ENCODE measurements at regions not wholly inside any gene's neighbourhood (a gene's known extent, or its start where the extent isn't known, plus 50 kb on each side); places are given as distances from the start of the nearest gene placed in this dataset.
"Not testable (repeated sequence)": the region's sequence is repeated elsewhere in the genome, so short reads cannot be mapped to it uniquely, and the experiment has no call there.

DNA sequence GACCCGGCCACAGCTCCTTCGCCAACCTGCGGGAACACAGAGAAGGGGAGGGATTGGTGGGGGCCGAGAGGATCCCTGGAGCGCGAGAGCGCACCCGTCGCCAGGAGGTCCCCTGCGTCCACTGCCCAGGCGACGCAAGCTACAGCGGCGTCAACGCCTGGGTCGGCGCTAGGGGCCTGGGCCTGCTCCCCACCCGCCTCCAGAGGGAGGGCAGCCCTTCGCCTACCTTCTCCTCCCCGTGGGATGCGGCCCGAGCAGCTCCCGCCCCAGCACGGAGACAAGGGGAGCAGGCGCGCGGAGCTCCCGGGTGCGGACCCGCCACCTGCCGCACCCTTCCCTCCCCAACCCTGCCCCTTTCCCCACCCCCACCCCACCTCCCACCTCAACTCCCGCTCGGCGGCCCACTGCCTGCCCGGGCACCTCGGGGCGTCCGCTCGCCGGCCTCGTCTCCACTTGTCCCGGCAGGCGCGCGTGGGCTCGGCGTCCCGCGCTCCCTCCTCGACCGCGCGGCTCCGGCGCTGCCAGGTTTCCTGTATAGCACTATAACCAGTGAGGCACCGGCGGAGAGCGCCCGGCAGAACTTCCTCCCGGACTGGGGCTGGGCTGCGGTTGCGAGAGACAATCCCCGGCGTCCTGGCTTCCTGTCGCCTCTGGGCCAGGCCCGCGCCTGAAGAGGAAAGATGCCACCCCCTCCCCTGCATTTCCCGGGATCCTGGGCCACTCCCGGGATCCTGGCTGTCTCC, 119.1 kb upstream of the SMURF2 start:
- Mint-ChIP-seq H3K4me3 (peak overlapping the region; percentile 61 to 77), H3K27ac (no peak overlapping the region), H3K27me3 (ENCODE audit: low read depth) (peaks cover 9% of the 10 kb centered on the region), H3K9me3 (no peaks in the 10 kb centered on the region), H3K4me1 (ENCODE audit: low read depth) (peaks cover 24% of the 10 kb centered on the region), H3K36me3 (ENCODE audit: insufficient read depth in 2 of 2) (no peaks in the 10 kb centered on the region)
- peak; percentile 33 to 50 for ATAC-seq (replicated peaks in 1 of 2)
- peak; percentile 60 to 61 for DNase-seq

DNA sequence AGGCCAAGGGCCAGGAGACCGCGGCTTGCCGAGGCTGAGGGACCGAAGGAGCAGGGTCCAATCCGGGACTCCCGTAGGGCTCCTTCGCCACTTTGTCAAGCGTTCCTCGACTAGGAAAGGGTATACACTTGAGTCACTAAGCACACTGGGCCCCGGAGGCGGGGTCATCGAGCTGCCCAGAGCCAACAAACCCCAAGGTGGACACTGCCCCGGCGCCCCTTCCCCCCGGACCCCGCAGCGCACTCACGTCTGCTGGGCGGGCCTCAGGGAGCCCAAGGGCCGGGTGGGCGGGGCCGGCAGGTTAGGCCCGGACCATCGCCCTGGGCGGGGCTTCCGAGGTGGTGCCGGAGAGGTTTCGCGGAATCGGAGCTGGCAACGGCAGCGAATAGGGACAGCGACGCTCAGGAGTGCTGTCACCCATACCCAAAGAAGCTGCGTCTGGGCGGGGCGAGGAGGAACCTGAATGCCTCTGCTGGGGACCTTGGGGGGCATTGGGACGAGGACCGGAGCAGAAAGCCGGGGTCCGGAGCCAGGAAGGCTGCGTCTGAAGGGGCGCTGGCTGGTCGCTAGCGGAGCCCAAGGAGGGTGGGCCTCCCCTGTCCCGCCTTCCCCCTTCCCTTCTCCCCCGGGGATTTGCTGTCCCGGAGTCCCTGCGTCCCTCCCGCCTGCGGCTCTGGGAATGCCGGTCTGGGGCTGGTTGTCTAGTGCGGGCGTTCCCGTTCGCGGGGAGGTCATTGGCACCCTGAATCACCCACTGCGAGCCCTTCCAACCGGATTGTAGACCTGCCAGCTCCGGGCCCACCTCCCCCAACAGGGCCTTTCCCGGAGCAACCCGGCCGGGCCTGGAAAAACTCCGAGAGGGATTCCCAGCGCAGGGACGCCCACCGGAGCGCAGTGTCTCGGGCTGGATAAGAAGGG, 118.2 kb upstream of the SMURF2 start:
- Mint-ChIP-seq H3K36me3 (ENCODE audit: insufficient read depth in 2 of 2) (no peaks in the 10 kb centered on the region), H3K9me3 (no peaks in the 10 kb centered on the region), H3K4me1 (ENCODE audit: low read depth) (peaks cover 24% of the 10 kb centered on the region), H3K4me3 (peak overlapping the region; percentile 61 to 77), H3K27me3 (ENCODE audit: low read depth) (peaks cover 9% of the 10 kb centered on the region), H3K27ac (no peak overlapping the region)
- peak; percentile 77 to 81 for ATAC-seq (replicated peaks in 1 of 2)
- peak; percentile 84 to 85 for DNase-seq

DNA sequence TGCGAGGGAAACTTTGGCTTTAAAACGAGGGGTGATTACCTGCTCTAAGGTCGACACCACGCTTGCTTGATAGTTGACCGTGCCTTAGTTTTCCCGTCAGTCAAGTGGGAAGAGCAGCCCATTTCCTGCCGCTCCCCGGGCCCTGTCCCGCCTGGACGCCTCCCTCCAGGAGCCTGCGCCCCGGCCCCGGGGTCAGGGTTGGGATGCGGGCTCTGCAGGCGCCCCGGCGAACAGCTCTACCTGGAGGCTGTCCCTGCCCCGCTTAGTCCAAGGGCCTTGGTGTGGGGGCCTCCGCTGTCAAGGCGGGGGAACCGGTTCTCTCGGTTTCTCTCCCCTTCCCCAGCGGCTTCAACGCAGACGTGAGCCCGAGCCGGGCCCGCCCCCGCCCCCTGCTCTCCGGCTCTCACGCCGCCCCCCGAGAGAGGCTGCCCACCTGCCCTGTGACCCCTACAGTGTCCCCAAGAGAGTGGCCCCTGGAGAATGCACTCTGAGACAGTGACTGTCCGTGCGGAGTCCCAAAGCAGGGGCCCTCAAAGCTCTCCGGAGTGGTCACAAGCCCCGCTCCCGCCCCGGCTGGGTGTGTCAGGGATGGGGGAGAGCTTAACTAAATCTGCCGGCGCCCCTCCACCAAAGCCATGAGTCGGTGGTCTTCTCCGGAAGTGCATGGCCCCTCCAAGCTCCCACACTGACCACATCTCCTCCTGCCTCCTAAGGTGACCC, 117.4 kb upstream of the SMURF2 start:
- no peaks in the 10 kb centered on the region for H3K36me3 Mint-ChIP-seq (ENCODE audit: insufficient read depth in 2 of 2)
- ATAC-seq (replicated peaks in 1 of 2) (no peak), DNase-seq (no peak)
- H3K4me1 Mint-ChIP-seq (ENCODE audit: low read depth) = peaks cover 24% of the 10 kb centered on the region
- H3K9me3 Mint-ChIP-seq = no peaks in the 10 kb centered on the region
- no peak overlapping the region for H3K27ac Mint-ChIP-seq
- peaks cover 9% of the 10 kb centered on the region for H3K27me3 Mint-ChIP-seq (ENCODE audit: low read depth)
- peak overlapping the region; percentile 61 for H3K4me3 Mint-ChIP-seq

DNA sequence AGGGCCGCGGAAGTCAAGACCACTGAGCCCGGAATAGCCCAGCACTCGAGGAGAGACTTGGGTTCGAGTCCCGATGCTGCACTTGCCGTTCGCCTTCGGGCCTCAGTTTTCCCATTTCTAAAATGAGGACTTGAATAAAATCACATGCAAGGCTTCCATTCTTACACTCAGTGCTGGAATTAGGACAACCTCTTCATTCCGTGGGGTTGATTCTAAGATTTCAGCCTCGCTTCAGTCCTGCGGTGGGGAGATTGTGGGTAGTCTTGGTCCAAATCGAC, 116.9 kb upstream of the SMURF2 start:
- not testable (repeated sequence) for H3K36me3 Mint-ChIP-seq (ENCODE audit: insufficient read depth in 2 of 2)

DNA sequence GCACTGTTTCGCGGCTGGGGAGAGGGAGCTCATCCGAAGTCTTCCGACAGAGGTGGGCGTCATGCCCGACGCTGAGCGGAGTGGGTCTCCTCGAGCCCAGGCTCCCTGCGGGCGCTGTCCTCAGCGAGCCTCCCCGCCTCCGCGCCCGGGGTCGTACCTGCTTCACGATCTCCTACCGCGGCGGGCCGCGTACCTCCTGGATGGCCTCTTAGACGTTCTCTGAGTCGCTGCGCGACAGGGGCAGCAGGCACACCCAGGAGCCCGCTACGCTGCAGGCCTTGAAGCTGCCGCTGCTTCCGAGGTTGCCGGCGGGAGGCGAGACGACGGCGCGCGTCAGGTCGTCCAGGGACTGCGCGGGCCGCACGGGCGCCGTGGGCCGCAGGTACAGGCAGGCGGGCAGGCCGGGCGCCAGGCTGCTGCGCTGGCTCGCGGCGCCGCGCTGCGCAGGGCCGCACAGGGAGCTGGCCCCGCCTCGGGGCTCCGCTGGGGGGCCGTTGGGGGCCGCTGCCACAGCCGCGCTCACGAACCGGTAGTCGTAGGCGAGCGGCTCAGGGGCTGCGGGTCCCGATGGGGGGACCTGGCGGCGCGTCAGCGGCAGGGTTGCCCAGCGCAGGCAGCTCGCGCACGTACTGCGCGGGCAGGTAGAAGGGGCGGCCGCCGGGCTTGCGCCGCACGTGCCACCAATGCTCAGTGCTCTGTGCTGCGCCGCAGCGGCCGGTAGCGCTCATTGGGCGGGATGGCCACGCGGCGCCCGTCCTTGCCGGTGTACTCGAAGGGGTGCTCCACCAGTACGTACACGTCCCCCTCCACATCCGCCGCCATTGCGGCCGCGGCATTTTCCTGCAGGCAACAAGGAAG, 116.4 kb upstream of the SMURF2 start:
- peaks cover 24% of the 10 kb centered on the region for H3K4me1 Mint-ChIP-seq (ENCODE audit: low read depth)

More for the DNA sequence above, 116.9 kb upstream of the SMURF2 start:
- H3K27me3 Mint-ChIP-seq (ENCODE audit: low read depth); ATAC-seq (replicated peaks in 1 of 2); H3K9me3 Mint-ChIP-seq; H3K27ac Mint-ChIP-seq; DNase-seq: not testable (repeated sequence)
- H3K4me1 Mint-ChIP-seq (ENCODE audit: low read depth) = peaks cover 24% of the 10 kb centered on the region
- peak overlapping the region in 1 of 2 donors; percentile 61 for H3K4me3 Mint-ChIP-seq

DNA sequence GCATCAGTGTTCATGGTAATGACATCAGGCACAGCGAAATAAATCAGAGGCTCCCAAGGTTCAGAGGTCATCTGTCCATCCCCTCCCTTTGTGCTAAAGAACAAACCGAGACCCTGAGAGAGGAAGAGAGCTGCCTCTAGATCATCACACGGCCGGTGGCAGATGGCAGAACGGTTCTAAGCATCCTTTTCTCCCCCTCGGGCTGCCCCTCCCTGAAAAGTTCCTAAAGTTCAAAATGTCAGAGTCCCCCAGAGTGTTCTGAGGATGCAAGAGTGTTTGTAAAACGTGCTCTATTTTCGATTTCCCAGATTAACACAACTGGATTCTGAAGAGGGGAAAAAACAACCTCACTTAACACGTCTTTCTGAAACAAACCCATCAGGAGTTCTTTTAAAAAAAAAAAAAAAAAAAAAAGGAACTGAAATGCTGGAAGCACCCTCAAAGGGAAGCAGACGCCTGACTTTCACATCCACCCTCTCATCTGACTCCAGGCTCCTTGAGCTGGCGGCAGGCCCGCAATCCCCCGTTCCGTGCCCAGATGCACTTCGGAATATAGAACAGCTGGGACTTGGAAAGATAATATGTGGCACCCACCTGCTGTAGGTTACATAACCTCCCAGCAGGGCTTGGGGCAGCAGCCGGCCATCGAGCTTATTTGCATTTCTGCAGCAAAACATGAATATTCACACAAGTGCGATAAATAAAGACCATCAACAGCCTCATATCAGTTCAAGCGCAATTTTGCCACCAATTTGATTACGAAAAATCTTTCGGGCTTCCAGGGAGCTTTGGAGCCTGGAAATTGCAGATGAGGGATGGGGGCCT, 115.5 kb upstream of the SMURF2 start:
- Mint-ChIP-seq H3K4me3 (peak overlapping the region; percentile 61 to 69), H3K9me3 (no peaks in the 10 kb centered on the region), H3K27ac (no peak overlapping the region), H3K4me1 (ENCODE audit: low read depth) (peaks cover 18% of the 10 kb centered on the region), H3K27me3 (ENCODE audit: low read depth) (peaks cover 9% of the 10 kb centered on the region), H3K36me3 (ENCODE audit: insufficient read depth in 2 of 2) (no peaks in the 10 kb centered on the region)
- DNase-seq = no peak
- no peak for ATAC-seq (replicated peaks in 1 of 2)

More for the DNA sequence above, 116.4 kb upstream of the SMURF2 start:
- H3K9me3 Mint-ChIP-seq = no peaks in the 10 kb centered on the region
- H3K36me3 Mint-ChIP-seq (ENCODE audit: insufficient read depth in 2 of 2) = no peaks in the 10 kb centered on the region
- H3K27me3 Mint-ChIP-seq (ENCODE audit: low read depth) = peaks cover 9% of the 10 kb centered on the region
- ATAC-seq (replicated peaks in 1 of 2) (peak in 1 of 2 donors; percentile 5), DNase-seq (no peak)
- no peak overlapping the region for H3K27ac Mint-ChIP-seq
- H3K4me3 Mint-ChIP-seq = peak overlapping the region; percentile 45 to 61

DNA sequence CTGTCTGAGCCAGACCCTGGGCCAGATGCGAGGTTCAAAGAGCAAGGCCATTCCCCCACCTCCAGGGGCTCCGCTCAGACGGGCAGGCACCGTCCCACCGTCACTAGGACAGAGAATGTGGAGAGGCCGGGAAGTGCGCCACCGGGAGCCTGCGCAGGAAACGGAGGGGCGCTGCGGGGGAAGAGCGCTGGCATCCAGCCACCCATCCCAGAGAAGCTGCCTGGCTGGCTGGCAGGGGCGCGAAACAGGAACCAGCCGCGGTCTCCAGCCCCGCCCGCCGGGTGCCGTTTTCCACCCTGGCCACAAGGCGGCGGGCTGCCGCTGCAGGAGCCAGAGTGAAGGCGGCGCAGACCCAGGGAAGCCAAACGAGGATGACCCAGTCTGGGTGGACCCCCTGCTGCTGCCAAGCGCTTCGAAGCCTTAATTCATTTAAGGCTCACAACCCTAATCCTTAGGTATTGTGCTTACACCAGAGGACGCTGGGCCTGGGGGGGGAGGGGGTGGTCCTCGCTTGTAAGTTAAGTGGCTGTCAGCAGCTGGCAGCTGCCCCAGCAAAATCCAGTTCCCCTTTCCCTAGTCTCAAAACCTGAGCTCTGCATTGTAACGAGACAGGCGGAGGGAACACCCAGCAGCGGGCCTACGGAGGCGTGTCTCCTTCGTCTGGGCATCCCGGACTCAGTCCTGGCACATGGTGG, 114.8 kb upstream of the SMURF2 start:
- H3K27me3 Mint-ChIP-seq (ENCODE audit: low read depth); H3K36me3 Mint-ChIP-seq (ENCODE audit: insufficient read depth in 2 of 2); H3K27ac Mint-ChIP-seq; H3K9me3 Mint-ChIP-seq: not testable (repeated sequence)
- Mint-ChIP-seq H3K4me3 (peak overlapping the region; percentile 69 to 73), H3K4me1 (ENCODE audit: low read depth) (peaks cover 12% of the 10 kb centered on the region)
- peak; percentile 73 to 85 for DNase-seq
- peak; percentile 67 for ATAC-seq (replicated peaks in 1 of 2)

DNA sequence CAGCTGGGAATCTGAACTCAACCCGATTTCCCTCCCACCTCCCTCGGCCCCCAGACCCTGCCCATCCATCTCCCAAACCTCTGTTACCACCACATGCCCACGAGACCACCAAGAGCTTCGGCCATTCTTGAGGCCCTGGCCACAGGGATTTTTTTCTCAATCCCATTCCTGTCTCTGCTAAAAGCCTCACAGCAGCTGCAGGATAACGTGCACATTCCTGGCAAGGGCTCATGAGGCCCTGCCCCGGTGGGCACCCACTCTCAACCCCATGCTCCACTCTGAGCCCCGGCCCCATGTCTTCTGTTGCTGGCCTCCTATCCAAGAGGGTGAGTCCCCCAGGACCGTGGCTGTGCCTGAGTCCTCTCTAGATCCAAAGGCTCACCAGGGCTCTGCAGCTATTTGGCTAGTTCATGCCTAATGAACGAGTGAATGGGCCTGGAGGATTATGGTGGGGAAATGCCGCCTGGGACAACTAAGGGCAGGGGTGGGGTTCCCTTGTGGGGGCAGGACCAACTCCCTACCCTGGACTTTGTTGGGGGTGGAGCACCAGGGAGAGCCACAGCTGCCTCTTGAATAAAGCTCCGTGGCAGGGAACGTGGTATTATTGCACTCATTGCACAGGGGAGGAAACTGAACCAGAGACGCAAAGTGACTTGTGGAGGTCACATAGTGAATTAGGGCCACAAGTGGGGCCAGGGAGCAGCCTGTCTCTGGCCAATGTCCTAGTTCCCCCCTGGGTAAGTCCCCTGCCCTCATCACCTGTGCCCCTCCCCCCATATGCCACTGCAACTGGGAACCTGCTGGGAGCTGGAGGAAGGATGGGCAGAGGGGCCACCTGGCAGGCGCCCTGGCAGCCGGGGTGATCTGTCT, 113.8 kb upstream of the SMURF2 start:
- H3K4me1 Mint-ChIP-seq (ENCODE audit: low read depth) = peaks cover 11% of the 10 kb centered on the region
- no peaks in the 10 kb centered on the region for H3K36me3 Mint-ChIP-seq (ENCODE audit: insufficient read depth in 2 of 2)
- H3K27ac Mint-ChIP-seq = no peak overlapping the region
- no peaks in the 10 kb centered on the region for H3K9me3 Mint-ChIP-seq
- peaks cover 9% of the 10 kb centered on the region for H3K27me3 Mint-ChIP-seq (ENCODE audit: low read depth)
- no peak for ATAC-seq (replicated peaks in 1 of 2)
- no peak for DNase-seq
- H3K4me3 Mint-ChIP-seq = peak overlapping the region; percentile 69 to 73

DNA sequence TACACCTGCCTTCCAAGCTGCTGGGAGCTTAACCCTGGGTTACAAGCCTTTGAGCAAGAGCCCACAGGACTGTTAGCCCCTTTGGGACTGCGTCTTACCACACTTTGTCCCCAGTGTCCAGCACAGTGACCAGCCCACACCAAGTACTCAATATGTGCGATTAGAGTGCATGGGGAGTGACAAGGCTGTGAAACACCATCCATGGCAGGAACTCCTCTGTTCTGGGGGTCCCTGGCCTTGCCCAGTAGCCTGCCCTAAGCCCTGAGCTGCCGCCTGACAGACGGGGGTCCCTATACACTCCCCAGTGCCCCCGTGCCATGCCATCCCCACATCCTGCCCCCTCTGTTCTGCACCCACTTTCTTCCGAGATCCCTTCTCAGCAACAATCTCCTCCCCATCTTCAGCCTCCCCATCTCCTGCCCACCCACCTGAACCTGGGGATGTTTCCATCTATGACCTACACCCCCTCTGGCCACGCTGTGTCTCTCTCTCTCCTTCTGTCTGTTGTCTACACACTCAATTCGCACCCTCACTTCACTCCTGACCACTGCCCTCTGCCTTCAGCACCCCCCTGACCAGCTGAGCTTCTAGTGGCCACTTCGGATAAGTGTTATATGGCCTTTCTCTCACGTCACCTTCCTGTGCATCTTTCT, 112.9 kb upstream of the SMURF2 start:
- H3K4me3 Mint-ChIP-seq = no peak overlapping the region

DNA sequence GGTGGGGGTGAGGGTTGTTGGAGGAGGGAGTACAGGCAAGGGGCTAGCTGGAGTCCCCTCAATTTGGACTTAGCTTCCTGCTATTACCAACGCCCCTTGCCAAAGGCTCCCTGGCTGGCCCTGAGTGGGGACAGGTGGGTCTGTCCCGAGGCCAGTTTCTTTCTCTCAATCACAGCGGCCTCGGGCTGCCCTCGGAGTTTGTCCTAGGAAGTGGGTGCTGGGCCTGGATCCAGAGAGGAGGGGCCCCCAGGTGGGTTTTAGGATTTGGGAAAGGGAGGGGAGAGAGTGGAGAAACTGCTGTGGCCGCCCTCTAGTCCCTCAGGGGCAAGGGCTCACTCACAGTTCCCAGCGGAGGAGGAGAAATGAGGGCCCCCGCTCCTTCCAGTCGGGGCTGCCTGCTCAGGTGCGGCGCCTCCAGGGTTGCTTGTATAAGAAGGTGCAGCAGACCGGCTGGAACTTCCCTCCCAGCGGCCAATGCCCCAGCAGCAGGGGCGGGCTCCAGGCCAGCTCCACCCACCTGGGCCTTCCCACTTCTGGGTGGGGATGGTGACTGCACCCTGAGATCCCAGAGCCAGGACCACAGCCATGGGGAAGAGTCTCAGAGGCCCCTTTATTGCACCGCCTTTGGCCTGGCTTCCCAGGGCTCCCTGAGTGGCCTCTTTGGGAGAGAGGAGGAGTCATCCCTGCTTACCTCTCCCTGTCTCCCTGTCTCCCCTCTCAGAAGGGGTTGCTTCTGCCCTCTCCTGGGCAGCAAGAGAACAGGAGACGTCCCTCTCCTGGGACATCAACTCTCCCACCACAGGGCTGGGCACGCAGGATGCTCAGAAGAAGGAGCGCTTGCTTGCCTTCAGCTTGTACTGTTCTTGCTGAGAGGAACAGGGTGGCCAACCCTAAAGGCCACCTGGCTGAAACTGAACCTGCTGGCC, 112.0 kb upstream of the SMURF2 start:
- H3K9me3 Mint-ChIP-seq = no peaks in the 10 kb centered on the region
- DNase-seq = no peak
- no peak for ATAC-seq (replicated peaks in 1 of 2)
- peaks cover 9% of the 10 kb centered on the region for H3K27me3 Mint-ChIP-seq (ENCODE audit: low read depth)
- H3K36me3 Mint-ChIP-seq (ENCODE audit: insufficient read depth in 2 of 2) = no peaks in the 10 kb centered on the region
- H3K4me3 Mint-ChIP-seq = no peak overlapping the region
- no peak overlapping the region for H3K27ac Mint-ChIP-seq
- peaks cover 11% of the 10 kb centered on the region for H3K4me1 Mint-ChIP-seq (ENCODE audit: low read depth)

More for the DNA sequence above, 112.9 kb upstream of the SMURF2 start:
- no peak for ATAC-seq (replicated peaks in 1 of 2)
- no peak overlapping the region for H3K27ac Mint-ChIP-seq
- no peaks in the 10 kb centered on the region for H3K9me3 Mint-ChIP-seq
- H3K27me3 Mint-ChIP-seq (ENCODE audit: low read depth) = peaks cover 9% of the 10 kb centered on the region
- H3K36me3 Mint-ChIP-seq (ENCODE audit: insufficient read depth in 2 of 2) = no peaks in the 10 kb centered on the region
- DNase-seq = no peak
- peaks cover 11% of the 10 kb centered on the region for H3K4me1 Mint-ChIP-seq (ENCODE audit: low read depth)

Measured in activated T-cell treated with anti-CD3 and anti-CD28 coated beads, Interleukin-2, amount 50 U/mL, for 72 hours (primary cell).